Activated CD4-positive, alpha-beta T cell treated with anti-CD3 and anti-CD28 coated beads, Interleukin-2, amount 10 ng/mL, durations not matched to agents 24 days and 14 days (primary cell): ENCODE measurements at regions not wholly inside any gene's neighbourhood (a gene's known extent, or its start where the extent isn't known, plus 50 kb on each side); places are given as distances from the start of the nearest gene placed in this dataset.
"Not testable (repeated sequence)": the region's sequence is repeated elsewhere in the genome, so short reads cannot be mapped to it uniquely, and the experiment has no call there.

Experiments used
- DNase-seq: peaks from one replicate; pipeline ENCODE4 v3.0.0; 2022
- H3K27ac Mint-ChIP-seq: one replicate; pipeline ENCODE4 v1.8.0; 2022; ENCODE audit warnings: mild to moderate bottlenecking, mixed read lengths
- H3K27me3 Mint-ChIP-seq: one replicate; pipeline ENCODE4 v1.8.0; 2022; ENCODE audit warnings: mixed read lengths
- H3K36me3 Mint-ChIP-seq: one replicate; pipeline ENCODE4 v1.8.0; 2022; ENCODE audit warnings: low read depth, mild to moderate bottlenecking, mixed read lengths
- H3K4me1 Mint-ChIP-seq: one replicate; pipeline ENCODE4 v1.8.0; 2021; ENCODE audit warnings: mixed read lengths
- H3K4me3 Mint-ChIP-seq: one replicate; pipeline ENCODE4 v1.8.0; 2022; ENCODE audit warnings: mild to moderate bottlenecking, moderate library complexity, mixed read lengths
- H3K9me3 Mint-ChIP-seq: one replicate; pipeline ENCODE4 v1.8.0; 2021; ENCODE audit warnings: mixed read lengths
- intact Hi-C: fragments of 100-400 bp; cut with micrococcal nuclease; formaldehyde crosslinking; loops from one replicate; pipeline ENCODE4 v1.15.1; 2023

- Mint-ChIP-seq H3K27me3 (peaks cover 3% of the 10 kb centered on the region), H3K9me3 (no peaks in the 10 kb centered on the region), H3K36me3 (no peaks in the 10 kb centered on the region), H3K4me3 (no peak overlapping the region), H3K4me1 (no peaks in the 10 kb centered on the region), H3K27ac (no peak overlapping the region)
- no peak for DNase-seq
- intact Hi-C loops, result no loop called here
These were observed 119.6 kb upstream of the ITGA6 start for GRCh38 chr2:172307800-172308199.

GRCh38 chr2:172308253-172308935, 119.0 kb upstream of the ITGA6 start:
- no peak for DNase-seq
- peaks cover 3% of the 10 kb centered on the region for H3K27me3 Mint-ChIP-seq
- H3K4me3 Mint-ChIP-seq, result no peak overlapping the region
- H3K36me3 Mint-ChIP-seq, result no peaks in the 10 kb centered on the region
- H3K9me3 Mint-ChIP-seq, result no peaks in the 10 kb centered on the region
- intact Hi-C loops, result no loop called here
- no peak overlapping the region for H3K27ac Mint-ChIP-seq
- H3K4me1 Mint-ChIP-seq, result no peaks in the 10 kb centered on the region

GRCh38 chr2:172311921-172312345, 115.5 kb upstream of the ITGA6 start:
- no peaks in the 10 kb centered on the region for H3K4me1 Mint-ChIP-seq
- H3K27ac Mint-ChIP-seq, result no peak overlapping the region
- no peaks in the 10 kb centered on the region for H3K9me3 Mint-ChIP-seq
- no peak for DNase-seq
- intact Hi-C loops, result no loop called here
- H3K4me3 Mint-ChIP-seq, result no peak overlapping the region
- H3K27me3 Mint-ChIP-seq, result no peaks in the 10 kb centered on the region
- no peaks in the 10 kb centered on the region for H3K36me3 Mint-ChIP-seq

- Mint-ChIP-seq H3K27me3 (no peaks in the 10 kb centered on the region), H3K27ac (no peak overlapping the region), H3K4me3 (no peak overlapping the region)
These were observed 113.6 kb upstream of the ITGA6 start for GRCh38 chr2:172313715-172314341.

GRCh38 chr2:172315070-172315469, 112.3 kb upstream of the ITGA6 start:
- intact Hi-C loops, H3K4me1 Mint-ChIP-seq, H3K27ac Mint-ChIP-seq, H3K4me3 Mint-ChIP-seq, H3K9me3 Mint-ChIP-seq, H3K27me3 Mint-ChIP-seq, DNase-seq, H3K36me3 Mint-ChIP-seq: not testable (repeated sequence)

More at GRCh38 chr2:172313715-172314341, 113.6 kb upstream of the ITGA6 start:
- H3K36me3 Mint-ChIP-seq, result no peaks in the 10 kb centered on the region
- intact Hi-C loops, result no loop called here
- no peaks in the 10 kb centered on the region for H3K4me1 Mint-ChIP-seq
- H3K9me3 Mint-ChIP-seq, result no peaks in the 10 kb centered on the region
- no peak for DNase-seq

GRCh38 chr2:172322049-172322448, 105.3 kb upstream of the ITGA6 start:
- Mint-ChIP-seq H3K4me1 (no peaks in the 10 kb centered on the region), H3K27me3 (peaks cover 2% of the 10 kb centered on the region), H3K9me3 (peaks cover 4% of the 10 kb centered on the region), H3K27ac (no peak overlapping the region), H3K36me3 (no peaks in the 10 kb centered on the region), H3K4me3 (no peak overlapping the region)
- intact Hi-C loops, result no loop called here
- no peak for DNase-seq

GRCh38 chr2:172323256-172323655, 104.1 kb upstream of the ITGA6 start:
- H3K9me3 Mint-ChIP-seq, result peaks cover 4% of the 10 kb centered on the region
- no peaks in the 10 kb centered on the region for H3K36me3 Mint-ChIP-seq
- intact Hi-C loops, result no loop called here
- H3K27me3 Mint-ChIP-seq, result peaks cover 2% of the 10 kb centered on the region
- no peak overlapping the region for H3K4me3 Mint-ChIP-seq
- no peaks in the 10 kb centered on the region for H3K4me1 Mint-ChIP-seq
- no peak overlapping the region for H3K27ac Mint-ChIP-seq
- DNase-seq, result no peak

- Mint-ChIP-seq H3K4me1 (no peaks in the 10 kb centered on the region), H3K27ac (peak overlapping the region; percentile 31), H3K4me3 (no peak overlapping the region)
These were observed 103.4 kb upstream of the ITGA6 start for GRCh38 chr2:172323861-172324597.

GRCh38 chr2:172326211-172326509, 101.2 kb upstream of the ITGA6 start:
- DNase-seq, result no peak
- H3K36me3 Mint-ChIP-seq, result no peaks in the 10 kb centered on the region
- H3K27me3 Mint-ChIP-seq, result peaks cover 8% of the 10 kb centered on the region
- no peaks in the 10 kb centered on the region for H3K4me1 Mint-ChIP-seq
- H3K27ac Mint-ChIP-seq, result no peak overlapping the region
- peaks cover 4% of the 10 kb centered on the region for H3K9me3 Mint-ChIP-seq
- no peak overlapping the region for H3K4me3 Mint-ChIP-seq
- intact Hi-C loops, result no loop called here

More at GRCh38 chr2:172323861-172324597, 103.4 kb upstream of the ITGA6 start:
- peaks cover 4% of the 10 kb centered on the region for H3K9me3 Mint-ChIP-seq
- H3K27me3 Mint-ChIP-seq, result peaks cover 2% of the 10 kb centered on the region
- intact Hi-C loops, result no loop called here
- H3K36me3 Mint-ChIP-seq, result no peaks in the 10 kb centered on the region
- DNase-seq, result no peak

- Mint-ChIP-seq H3K36me3 (no peaks in the 10 kb centered on the region), H3K27me3 (peaks cover 8% of the 10 kb centered on the region), H3K9me3 (no peaks in the 10 kb centered on the region), H3K4me3 (no peak overlapping the region), H3K27ac (no peak overlapping the region), H3K4me1 (no peaks in the 10 kb centered on the region)
- intact Hi-C loops, result no loop called here
- no peak for DNase-seq
These were observed 99.1 kb upstream of the ITGA6 start for GRCh38 chr2:172328103-172328841.

GRCh38 chr2:172329416-172329773, 98.0 kb upstream of the ITGA6 start:
- no peak for DNase-seq
- no peak overlapping the region for H3K4me3 Mint-ChIP-seq
- no peaks in the 10 kb centered on the region for H3K4me1 Mint-ChIP-seq
- peaks cover 8% of the 10 kb centered on the region for H3K27me3 Mint-ChIP-seq
- H3K27ac Mint-ChIP-seq, result no peak overlapping the region
- no peaks in the 10 kb centered on the region for H3K9me3 Mint-ChIP-seq
- H3K36me3 Mint-ChIP-seq, result no peaks in the 10 kb centered on the region
- intact Hi-C loops, result no loop called here

GRCh38 chr2:172329774-172330671, 97.4 kb upstream of the ITGA6 start:
- Mint-ChIP-seq H3K27me3 (peaks cover 8% of the 10 kb centered on the region), H3K36me3 (no peaks in the 10 kb centered on the region), H3K9me3 (no peaks in the 10 kb centered on the region), H3K27ac (no peak overlapping the region), H3K4me1 (no peaks in the 10 kb centered on the region), H3K4me3 (no peak overlapping the region)
- DNase-seq, result no peak
- intact Hi-C loops, result no loop called here

GRCh38 chr2:172332507-172332906, 94.9 kb upstream of the ITGA6 start:
- Mint-ChIP-seq H3K27me3 (peaks cover 8% of the 10 kb centered on the region), H3K9me3 (no peaks in the 10 kb centered on the region), H3K4me3 (no peak overlapping the region), H3K27ac (no peak overlapping the region), H3K4me1 (no peaks in the 10 kb centered on the region), H3K36me3 (no peaks in the 10 kb centered on the region)
- intact Hi-C loops, result no loop called here
- DNase-seq, result no peak
